NCI-H446 (cell line): ENCODE measurements at regions not wholly inside any gene's neighbourhood (a gene's known extent, or its start where the extent isn't known, plus 50 kb on each side); places are given as distances from the start of the nearest gene placed in this dataset.

ENCODE experiments used
- DNase-seq, 2 experiments: peaks; one replicate each; lab custom pipeline; 2025; lab: John Stamatoyannopoulos, UW

- no peak for DNase-seq
Observed at GRCh38 chr15:35657679-35658311, 111.8 kb upstream of the DPH6 start.

GRCh38 chr15:35663956-35664355 lies 118.0 kb upstream of the DPH6 start:
- DNase-seq: no peak

- DNase-seq: peak; percentile 12 to 31
Observed at GRCh38 chr15:35665896-35666536, 120.1 kb upstream of the DPH6 start.

- no peak for DNase-seq
Observed at GRCh38 chr15:35667908-35668307, 121.9 kb upstream of the DPH6 start.

- no peak for DNase-seq
Observed at GRCh38 chr15:35669021-35669420, 123.1 kb upstream of the DPH6 start.

- no peak for DNase-seq
Observed at GRCh38 chr15:35669432-35670045, 123.6 kb upstream of the DPH6 start.

GRCh38 chr15:35671197-35671596 lies 125.2 kb upstream of the DPH6 start:
- no peak for DNase-seq

- DNase-seq: no peak
Observed at GRCh38 chr15:35671981-35672380, 126.0 kb upstream of the DPH6 start.

- no peak for DNase-seq
Observed at GRCh38 chr15:35673093-35673684, 127.2 kb upstream of the DPH6 start.

- peak in 1 of 2 experiments; percentile 50 for DNase-seq
Observed at GRCh38 chr15:35674873-35675781, 129.2 kb upstream of the DPH6 start.

- no peak for DNase-seq
Observed at GRCh38 chr15:35678774-35679173, 132.8 kb upstream of the DPH6 start.

- DNase-seq: no peak
Observed at GRCh38 chr15:35679186-35679585, 133.2 kb upstream of the DPH6 start.

- no peak for DNase-seq
Observed at GRCh38 chr15:35680951-35681350, 135.0 kb upstream of the DPH6 start.

- no peak for DNase-seq
Observed at GRCh38 chr15:35686347-35686746, 140.4 kb upstream of the DPH6 start.

- no peak for DNase-seq
Observed at GRCh38 chr15:35689266-35689665, 143.3 kb upstream of the DPH6 start.

- no peak for DNase-seq
Observed at GRCh38 chr15:35690089-35690488, 144.1 kb upstream of the DPH6 start.

- DNase-seq: peak in 1 of 2 experiments; percentile 66
Observed at GRCh38 chr15:35690698-35691116, 144.7 kb upstream of the DPH6 start.

GRCh38 chr15:35691173-35691761 lies 145.3 kb upstream of the DPH6 start:
- peak in 1 of 2 experiments; percentile 54 for DNase-seq

GRCh38 chr15:35691891-35692867 lies 146.2 kb upstream of the DPH6 start:
- DNase-seq: no peak

GRCh38 chr15:35693286-35693685 lies 147.3 kb upstream of the DPH6 start:
- DNase-seq: no peak
